ENCODE measurements at regions not wholly inside any gene's neighbourhood (a gene's known extent, or its start where the extent isn't known, plus 50 kb on each side); places are given as distances from the start of the nearest gene placed in this dataset.

DNA sequence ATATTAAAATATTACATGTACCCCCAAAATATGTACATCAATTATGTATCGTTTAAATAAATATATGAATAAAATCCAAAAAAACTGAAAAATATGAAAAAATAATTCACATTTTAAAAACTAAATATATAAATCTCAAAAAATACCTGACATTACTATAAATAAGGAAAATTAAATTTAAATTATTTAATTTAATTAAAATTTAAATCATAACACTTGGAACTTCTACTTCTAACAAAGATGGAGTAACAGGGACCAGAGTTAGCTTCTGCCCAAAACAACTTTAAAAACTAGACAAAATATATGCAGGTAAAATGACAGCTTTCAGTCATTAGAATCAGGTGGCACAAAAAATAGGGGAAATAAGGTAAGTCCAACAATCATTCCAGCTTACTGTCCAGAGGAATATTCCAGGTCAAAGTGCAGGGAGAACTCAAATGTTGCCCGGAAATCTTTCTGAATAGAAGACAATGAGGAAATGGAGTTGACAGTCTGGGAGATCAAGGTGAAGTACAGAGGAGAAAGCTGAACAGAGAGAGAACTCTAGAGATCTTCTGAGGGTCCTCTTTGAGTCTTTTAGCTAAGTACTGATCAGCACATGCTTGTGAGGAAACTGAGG lies 207.7 kb upstream of the ATP11B start:
- DNase-seq (ENCODE audit: low spot score): no peak

DNA sequence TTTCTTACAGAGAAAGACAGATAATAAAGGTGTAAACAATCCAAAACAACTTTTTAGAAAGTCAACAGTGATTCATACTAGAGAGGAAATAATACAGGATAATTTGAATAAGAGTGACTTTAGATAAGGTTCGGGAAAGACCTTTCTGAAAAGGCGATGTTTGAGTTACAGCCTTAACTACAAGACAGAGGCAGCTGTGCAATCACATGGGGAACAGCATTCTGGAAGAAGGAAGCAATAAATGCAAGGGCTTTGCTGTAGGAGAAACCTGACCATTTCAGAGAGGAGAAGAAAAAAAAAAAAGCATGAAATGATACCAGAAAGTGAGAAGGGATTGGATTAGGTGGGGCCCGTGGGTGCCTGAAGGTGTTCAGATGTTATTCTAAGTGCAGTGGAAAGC lies 200.6 kb upstream of the ATP11B start:
- DNase-seq (ENCODE audit: low spot score): no peak

DNA sequence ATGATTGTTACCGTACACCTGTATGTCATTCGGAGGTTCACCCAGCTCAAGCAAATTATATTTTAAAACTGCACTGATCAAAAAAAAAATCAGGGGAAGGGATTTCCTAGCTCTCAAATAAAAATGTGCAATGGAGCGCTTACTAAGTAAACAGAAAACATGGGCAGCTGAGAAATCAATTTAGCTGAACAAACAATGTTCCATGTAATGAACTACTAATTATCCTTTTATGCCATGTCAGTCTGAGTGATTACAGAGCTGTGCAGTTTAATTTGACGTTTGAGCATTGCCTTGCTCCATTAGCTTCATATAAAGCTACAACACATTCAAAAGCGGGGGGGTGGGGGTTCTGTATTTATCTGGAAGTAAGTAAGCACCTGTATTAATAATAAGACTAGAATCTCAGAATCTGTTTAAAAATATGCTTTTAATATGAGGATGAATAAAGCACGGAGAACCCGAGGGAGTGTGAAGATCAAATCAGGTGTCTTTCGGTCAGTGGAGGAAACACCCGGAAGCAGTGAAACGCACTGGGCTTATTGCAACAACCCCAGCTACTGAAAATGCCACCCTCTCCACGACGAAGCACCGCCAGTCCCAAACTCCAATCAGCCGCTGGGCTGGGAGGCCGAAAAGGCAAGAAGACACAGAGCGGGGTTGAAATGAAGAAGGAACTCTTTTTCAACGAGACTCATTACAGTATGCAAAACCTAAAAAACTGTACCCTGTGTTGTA lies 196.5 kb upstream of the ATP11B start:
- no peak for DNase-seq (ENCODE audit: low spot score)

DNA sequence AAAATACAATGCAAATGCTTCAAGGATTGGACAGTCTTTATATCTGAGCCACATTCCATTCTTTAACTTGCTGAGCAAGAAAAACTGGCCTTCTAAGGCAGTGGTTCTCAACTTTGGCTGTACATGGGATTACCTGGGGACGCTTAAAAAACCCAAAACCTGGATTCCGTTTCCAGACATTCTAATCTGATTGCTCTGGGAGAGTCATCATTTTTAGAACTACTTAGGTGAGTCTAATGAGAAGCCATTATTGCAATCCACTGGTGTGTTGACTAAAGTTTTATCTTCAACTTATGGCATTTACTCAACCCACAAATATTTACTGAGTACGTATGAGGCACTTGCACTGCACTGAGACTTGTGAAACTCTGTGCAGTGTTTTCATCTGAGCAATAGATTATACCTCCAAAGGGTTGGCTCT lies 195.7 kb upstream of the ATP11B start:
- DNase-seq (ENCODE audit: low spot score): no peak

DNA sequence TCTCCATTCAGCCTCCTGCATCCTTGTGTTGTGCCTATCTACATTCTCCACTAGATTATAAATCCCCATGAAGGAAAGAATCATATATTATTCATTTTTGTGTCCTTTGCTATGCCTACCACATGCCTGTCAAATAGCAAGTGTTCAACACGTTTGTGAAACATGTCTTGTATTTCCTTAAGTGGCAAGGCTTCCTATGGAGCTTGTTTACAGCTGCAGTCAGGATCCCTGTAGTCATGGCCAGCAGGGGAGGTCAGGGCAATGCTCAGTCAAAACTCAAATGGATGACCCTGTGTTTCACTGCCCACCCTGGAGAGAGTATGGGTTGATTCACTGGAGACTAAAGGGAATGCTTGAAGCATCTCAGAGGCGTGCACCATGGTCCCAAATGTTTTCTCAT lies 191.7 kb upstream of the ATP11B start:
- no peak for DNase-seq (ENCODE audit: low spot score)

DNA sequence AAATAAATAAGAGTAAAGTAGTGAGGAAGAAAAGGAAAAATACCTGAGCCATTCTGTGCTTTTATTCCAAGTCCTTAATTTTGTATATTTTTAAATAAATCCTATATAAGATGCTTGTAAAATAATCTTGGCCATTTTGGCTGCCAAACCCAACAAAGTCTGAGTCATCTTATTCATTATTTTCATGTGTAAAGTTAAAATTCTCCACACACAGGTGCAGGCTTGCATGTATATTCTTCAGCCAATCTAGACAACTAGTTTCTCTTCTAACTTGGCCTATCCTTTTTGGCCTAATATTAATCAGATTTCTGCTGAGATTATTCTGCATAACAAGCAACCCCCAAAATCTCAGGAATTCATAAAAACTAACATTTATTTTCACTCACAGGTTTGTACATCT lies 189.8 kb upstream of the ATP11B start:
- no peak for DNase-seq (ENCODE audit: low spot score)

DNA sequence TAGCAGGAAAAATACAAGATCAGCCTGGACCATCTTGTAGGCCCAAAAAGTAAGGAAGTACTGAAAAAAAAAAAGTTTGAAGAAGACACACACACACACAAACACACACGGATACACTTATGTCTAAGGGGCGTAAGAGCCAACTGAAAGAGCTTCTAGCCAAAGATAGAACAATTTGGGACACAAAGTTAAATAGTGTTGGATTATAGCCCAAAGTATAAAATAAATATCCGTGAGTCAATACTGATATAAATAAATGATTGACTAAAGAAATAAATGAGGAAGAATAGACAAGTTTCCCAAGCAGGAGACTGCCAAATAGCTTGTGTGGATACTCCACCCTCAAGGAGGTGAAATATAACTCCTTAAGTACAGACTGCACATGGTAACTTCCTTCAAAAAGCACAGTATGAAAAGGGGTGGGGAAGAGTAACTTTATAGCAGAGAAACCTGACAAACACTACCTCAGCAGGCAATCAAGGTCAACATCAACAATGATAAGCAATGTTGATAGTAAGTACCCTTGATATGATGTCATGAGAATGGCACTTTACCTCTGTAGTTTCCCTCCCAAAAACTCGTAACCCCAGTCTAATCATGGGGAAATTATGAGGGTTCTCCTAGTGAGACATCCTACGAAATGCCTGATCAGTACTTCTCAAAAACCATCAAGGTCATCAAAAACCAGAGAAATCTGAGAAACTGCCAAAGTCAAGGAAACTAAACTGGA lies 187.3 kb upstream of the ATP11B start:
- no peak for DNase-seq (ENCODE audit: low spot score)

DNA sequence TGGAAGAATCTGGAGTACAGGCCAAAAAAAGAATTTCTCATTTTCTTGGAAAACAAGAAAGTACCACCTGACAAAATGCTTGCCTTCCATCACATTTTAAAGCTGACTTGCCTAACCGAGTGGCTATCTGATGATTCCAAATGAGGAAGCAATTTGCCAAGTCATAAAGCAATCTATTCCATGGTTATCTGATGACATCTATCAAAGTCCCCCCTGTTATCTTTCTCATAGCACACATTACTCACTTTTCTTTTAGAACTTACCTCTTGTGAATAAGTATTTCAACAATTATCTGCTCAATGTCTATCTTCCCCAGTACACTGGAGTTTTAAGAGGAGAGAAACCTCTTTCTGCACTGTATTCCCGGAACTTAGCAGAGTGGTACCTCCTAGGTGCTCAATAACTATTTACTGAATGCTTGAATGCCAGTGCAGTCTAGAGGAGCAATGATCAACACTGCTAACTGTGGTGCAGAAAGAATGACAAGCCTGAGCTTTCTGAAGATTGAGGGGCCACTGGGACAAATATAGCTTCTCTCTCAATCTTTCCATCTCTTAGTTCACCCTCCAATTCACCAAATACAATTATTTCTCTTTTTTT lies 186.3 kb upstream of the ATP11B start:
- DNase-seq (ENCODE audit: low spot score): no peak

DNA sequence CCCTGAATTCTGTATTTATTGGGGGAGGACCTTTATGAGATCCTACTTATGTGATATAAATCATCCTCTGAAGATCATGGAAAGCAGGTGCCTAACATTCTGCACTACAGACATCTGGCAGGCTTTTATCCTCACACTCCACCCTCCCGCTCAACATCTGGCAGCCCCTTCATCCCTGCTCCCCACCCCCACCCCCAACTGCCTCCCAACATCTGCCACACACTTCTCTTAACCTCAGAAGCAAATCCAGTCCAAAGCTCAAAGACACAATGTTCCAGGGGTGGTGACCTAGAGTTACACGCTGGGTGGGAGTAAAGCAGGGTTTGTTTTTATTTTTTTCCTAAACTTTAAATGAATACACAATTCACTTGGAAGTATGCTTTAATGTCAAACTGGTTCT lies 184.5 kb upstream of the ATP11B start:
- DNase-seq (ENCODE audit: low spot score): no peak

DNA sequence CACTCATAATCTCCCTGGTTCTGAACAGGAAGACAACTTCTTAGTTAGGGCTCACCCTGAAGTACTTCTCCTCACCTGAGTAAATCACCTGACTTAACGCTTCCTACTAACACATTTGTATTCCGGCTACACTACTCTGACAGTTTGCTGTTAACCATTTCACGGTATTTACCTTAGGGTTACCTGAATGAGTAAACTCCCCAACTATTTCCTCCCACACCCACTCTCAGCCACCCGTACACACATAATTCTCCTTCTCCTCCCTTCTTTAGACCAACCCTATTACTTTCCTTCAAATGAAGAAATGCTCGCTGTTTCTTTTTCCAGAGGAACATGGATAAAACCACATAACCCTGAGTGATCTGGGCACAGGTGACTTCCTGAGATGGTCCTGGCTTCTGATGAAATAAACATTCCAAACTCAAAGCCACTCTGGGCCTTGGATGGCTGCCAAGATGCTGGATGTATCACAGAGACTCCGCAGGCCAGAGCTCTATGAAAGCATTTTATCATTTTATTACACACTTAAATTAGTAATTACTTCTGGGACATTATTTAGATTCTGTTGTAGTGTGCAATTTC lies 183.6 kb upstream of the ATP11B start:
- DNase-seq (ENCODE audit: low spot score): no peak

DNA sequence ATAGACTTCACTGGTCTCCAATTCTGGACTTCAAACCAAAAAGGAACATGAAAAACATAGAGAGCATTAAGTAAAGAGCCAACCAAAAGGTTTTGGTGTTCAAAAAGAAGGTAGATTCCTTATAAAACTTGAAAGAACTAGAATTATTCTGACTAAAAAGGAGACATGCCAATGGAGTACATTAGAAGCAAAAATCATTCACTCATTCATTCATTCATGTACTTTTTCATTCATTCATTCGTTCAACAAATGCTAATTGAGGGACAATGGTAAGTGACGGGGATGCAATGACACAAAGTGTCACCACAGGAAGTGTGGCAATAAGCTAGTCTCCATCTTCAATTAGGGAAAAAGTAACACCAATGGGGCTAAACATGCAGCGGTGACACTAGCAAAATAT lies 181.0 kb upstream of the ATP11B start:
- no peak for DNase-seq (ENCODE audit: low spot score)

DNA sequence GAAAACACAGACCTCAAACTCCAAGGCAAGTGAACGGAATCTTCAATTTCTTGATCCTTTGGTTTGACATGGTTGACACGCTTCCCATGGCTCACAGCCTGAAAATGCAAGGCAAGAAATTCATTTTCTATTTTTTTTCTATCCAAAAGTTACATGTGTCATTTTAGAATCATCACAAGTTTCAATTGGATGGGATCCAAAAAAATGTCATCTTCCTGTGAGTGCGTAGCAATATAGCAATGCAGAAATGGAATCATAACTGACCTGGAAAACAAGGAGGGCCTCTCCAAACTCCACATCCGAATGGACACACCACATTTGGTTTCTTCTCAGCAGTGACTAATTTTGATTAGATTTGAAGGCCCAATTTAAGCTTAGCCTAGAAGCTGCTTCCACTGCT lies 175.8 kb upstream of the ATP11B start:
- DNase-seq (ENCODE audit: low spot score): no peak

DNA sequence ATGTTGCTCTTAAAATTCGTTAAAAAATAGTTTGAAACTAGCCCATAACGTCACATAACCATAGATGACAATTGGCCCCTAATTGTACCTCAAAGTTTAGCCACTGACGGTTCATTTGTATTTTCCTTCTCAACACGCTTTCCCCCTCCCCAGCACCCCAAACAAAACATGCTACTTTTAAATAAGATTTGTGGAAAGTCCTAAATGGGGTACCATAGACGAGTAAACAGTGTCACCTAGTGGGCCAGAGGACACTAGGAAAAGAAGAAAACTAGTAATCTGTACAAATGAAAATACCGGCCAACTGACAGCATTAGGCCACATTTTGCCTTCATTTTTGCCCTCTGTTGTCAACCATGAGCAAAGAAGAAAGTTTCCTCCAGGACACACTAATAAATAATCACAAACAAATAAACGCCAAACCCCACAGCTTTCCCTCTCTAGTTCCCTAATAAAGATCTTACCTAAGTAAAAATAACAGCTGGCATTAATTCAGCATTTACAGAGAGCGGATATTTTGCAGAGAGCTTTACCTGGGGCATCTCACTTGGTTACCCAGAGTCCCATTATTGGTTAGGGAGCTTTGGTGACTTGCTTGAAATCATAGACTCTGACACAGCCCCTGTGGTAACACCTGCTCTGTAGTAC lies 175.1 kb upstream of the ATP11B start:
- DNase-seq (ENCODE audit: low spot score): peak; percentile 22

DNA sequence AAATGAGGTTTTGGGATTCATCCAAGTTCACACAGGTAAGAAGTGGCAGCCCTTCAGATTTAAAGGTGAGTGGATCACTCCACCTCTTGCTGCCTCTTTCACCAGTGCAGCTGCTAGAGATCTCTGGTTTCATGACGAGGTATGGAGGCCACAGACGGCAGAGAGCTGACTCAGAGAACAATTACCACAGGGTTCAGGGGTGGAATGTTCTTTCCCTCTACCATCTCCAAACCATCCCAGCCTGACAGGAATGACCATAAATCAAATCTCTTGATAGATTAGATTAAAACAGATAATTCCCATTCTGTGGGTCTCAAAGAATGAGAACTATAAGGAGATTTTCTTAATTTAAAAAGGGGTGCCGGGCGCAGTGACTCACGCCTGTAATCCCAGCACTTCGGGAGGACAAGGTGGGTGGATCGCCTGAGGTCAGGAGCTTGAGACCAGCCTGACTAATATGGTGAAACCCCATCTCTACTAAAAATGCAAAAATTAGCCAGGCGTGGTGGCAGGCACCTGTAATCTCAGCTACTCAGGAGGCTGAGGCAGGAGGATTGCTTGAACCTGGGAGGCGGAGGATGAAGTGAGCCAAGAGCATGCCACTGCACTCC lies 174.2 kb upstream of the ATP11B start:
- DNase-seq (ENCODE audit: low spot score): no peak

DNA sequence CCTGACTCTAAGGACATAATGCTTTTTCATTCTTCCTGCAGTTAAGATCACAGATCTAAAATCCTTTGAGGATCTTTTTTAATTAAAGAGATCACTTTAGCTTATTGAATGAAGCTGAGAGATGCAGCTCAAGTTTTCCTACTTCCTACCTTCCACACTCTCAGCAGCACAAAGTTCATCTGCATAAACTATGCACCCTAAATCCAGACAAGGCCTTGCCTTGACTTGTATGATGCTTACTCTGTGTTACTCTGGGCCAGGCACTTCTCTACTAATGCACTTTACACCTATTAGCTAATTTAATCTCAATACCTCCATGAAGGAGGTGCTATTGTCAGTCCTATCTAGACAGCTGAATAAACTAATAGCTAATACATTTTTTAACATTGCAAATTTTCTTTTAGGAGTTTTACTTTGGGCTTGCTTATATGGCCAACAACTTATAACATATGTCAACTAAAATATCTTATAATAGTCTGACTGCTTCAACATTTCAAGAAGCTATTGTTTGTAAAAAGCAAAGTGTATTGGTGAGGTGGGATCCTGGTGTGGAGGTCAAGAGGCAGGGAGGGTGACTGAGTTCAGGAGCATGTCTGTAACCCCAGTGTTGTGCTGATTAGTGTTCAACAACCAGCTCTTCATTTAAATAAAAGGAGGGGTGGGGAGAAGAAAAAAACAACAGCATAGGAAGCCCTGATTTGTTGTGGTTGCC lies 172.4 kb upstream of the ATP11B start:
- DNase-seq (ENCODE audit: low spot score): no peak

DNA sequence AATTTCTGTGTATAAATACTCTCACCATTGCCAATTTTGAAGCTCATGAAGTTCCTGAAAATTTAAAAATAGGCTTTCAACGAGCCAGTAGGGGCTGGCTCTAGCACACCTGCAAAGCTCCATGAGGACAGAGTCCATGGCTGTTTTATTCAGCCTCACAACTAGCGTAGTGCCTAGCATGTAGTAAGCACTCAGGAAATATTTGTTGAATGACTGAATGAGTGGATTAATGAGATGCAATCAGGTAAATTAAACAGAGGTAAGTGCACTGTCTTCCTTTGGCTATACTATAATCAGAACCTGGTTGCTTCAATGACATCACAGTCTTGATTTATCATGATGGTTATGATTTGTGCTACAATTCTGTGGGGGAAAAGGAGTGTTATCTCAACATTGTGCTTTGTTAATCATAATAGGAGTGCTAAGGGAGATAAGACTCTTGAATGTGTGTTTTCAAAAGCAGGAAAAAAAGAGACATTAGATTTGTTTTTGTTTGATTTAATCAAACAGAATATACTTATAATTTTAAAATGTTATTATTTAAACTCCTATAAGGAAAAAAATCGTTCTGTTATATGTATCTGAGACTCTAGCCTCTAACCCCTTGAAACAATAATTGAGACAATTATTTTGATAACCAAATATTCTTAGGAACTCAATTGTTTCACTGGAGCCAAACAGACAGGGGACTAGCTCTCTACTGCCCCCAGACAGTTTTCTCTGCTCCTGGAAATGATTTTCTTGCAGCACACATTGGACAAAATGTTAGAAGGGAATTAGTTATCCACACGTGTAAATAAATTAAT lies 171.7 kb upstream of the ATP11B start:
- no peak for DNase-seq (ENCODE audit: low spot score)

DNA sequence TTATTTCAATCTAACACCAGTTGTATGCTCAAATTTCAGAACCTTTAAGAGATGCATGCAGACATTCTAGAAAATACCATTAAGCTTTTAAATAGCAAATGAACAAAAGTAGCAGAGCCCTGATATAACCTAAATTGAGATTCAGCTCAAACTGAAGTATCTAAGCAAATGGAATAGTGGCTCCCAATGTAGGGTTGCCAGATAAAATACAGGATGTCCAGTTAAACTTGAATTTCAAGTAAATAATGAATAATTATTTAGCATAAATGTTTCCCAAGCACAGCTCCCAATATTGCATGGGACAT lies 171.1 kb upstream of the ATP11B start:
- no peak for DNase-seq (ENCODE audit: low spot score)

DNA sequence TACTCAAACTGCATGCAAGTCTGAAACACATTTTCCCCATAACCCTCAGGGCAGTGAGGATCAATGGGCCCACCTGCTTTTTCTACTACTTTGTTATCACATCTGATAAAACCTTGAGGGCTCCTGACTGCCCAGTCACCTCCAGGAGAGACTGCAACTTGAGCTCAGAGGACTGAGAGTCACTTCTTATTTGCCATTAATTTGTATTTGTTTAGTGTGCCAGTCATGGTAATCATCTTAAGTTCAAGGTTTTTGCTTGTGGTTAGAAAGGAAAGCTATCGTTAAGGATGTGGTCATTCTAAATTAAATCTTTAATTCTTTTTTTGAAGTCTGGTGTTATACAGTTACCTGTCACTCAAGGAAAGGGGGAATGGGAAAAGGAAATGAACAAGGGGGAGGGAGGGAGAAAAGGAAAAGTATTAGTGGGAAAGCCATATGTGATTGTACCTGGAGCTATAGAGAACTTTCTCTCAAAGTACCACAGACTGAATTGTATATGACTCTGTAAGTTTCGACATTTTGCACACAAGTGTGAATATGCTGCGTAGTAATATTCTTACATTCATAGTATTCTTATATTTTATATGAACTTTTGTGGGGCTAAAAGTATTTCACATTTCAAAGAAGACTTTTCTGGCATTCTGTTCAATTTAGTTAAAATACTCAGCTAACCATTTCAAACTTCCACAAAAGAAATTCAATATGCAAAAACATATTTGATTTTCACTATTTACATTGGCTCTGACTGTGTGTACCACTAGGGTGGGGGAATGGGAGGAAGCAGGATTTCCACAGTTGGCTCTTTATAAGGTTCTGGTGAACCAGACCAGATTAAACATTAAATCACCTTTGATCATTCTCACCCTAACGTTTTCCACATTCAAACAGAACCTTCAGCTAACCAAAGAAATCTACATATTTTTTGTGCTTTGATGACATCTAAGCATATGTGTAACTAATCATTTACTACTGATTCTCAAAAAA lies 166.5 kb upstream of the ATP11B start:
- DNase-seq (ENCODE audit: low spot score): no peak

DNA sequence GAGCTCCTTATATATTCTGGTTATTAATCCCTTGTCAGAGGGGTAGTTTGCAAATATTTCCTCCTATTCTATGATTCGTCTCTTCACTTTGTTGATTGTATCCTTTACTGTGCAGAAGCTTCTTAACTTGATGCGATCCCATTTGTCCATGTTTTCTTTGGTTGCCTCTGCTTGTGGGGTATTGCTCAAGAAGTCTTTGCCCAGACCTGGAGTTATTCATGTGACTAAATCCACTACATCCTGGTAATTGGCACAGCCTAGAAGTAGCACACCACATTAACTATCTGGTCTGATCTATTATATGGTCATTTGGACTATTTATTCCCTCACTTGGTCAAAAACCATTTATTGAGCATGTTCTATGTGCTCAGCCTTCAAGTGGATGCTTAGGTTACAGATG lies 164.8 kb upstream of the ATP11B start:
- no peak for DNase-seq (ENCODE audit: low spot score)
